Astrocyte (in vitro differentiated cells and primary cell): ENCODE measurements at regions not wholly inside any gene's neighbourhood (a gene's known extent, or its start where the extent isn't known, plus 50 kb on each side); places are given as distances from the start of the nearest gene placed in this dataset.

Source experiments
- CTCF ChIP-seq: IDR thresholded peaks from 2 replicates; pipeline ENCODE4 v1.5.1; 2011; ENCODE audit warnings: low read depth, mild to moderate bottlenecking, inconsistent platforms, low read length, moderate library complexity; ENCODE audit not compliant: insufficient read depth
- EZH2 ChIP-seq: IDR thresholded peaks from 2 replicates; pipeline ENCODE4 v1.6.1; 2012; ENCODE audit warnings: mild to moderate bottlenecking, low read length, inconsistent platforms; ENCODE audit not compliant: insufficient read depth

GRCh38 chr1:96968983-96969382, 247.4 kb downstream of the PTBP2 start:
- no peak for TF ChIP-seq EZH2
- no peak for TF ChIP-seq CTCF
